GM21515 (cell line): ENCODE measurements at regions not wholly inside any gene's neighbourhood (a gene's known extent, or its start where the extent isn't known, plus 50 kb on each side); places are given as distances from the start of the nearest gene placed in this dataset.

Experiments used
- ATAC-seq: cut with Tn5 transposase; IDR thresholded peaks from one replicate; pipeline ENCODE4 v1.9.1; 2021; ENCODE audit not compliant: unreplicated experiment

DNA sequence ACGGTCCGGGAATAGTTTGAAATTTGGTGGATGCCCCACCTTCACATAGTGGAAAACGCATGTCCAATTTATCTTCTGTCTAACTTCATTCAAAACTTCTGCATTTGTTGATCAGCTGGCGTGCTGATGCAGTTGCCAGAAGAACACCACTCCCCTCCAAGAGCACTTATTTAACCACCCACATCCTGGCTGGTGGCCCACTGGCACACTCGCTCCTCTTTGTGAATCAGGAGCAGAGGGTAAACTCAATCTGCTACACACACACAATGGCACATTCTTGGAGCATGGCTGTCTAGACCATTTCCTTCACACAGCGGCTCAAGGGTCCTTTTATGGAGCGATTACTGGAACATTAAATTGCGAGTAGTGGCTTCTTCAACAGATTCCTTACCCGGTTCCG lies 55.1 kb upstream of the CEP162 start:
- ATAC-seq, result no peak

GRCh38 chr6:84280639-84281038 lies 53.2 kb upstream of the CEP162 start:
- ATAC-seq, result no peak

DNA sequence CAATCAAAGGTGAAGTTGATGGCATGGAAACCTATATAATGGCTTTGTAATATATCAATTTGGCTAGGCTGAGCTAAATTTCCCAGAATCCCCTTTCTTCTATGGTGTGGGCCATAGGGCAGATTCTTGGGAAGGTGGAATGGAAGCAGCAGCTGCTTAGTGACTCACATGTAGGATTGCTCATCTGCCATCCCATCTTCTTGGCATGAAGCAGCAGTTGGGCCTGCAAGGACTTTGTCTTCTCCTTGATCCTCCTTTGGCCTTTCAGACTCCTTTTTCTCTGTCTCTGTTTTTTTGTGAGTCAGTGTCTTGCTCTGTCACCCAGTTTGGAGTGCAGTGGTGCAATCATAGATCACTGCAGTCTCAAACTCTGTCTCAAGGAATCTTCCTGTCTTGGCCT lies 52.6 kb upstream of the CEP162 start:
- ATAC-seq, result no peak

DNA sequence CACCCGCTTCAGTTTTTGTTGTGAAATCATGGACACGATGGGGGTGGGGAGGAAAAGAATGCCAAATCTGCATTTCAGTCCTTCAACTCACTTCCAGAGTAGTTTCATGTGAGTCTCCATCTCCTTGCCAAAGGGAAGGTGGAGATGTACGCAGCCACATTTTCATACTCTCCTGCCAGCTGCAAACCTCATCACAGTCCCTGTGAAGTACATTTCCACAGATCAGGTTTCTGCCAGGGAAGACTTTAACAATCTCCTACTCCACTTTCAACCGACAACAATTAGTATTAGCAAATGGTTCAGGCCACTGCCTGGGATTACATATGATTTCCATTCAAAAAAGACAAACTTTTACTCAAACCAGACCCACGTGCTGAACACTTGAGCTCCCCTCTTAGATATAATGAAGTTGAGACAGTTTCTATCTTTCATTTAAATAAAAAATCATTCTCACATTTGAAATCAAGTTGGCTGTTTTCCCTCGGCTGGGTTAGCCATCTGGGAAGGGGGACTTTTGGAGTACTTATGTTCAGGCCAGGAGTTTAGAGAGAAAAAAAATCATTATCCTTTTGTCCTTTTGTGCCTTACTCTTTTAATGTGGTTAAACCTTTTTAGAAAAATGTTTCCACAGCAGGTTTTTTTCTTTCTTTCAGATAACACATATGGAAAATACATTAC lies 51.0 kb upstream of the CEP162 start:
- ATAC-seq, result no peak
